Stimulated activated CD8-positive, alpha-beta memory T cell treated with anti-CD3 and anti-CD28 coated beads, Interleukin-7, amount 100 ng/mL, for 48 hours (primary cell): ENCODE measurements at regions not wholly inside any gene's neighbourhood (a gene's known extent, or its start where the extent isn't known, plus 50 kb on each side); places are given as distances from the start of the nearest gene placed in this dataset.
"Not testable (repeated sequence)": the region's sequence is repeated elsewhere in the genome, so short reads cannot be mapped to it uniquely, and the experiment has no call there.

Experiments
- DNase-seq, 2 donors: peaks; one replicate each; pipeline ENCODE4 v3.0.0-alpha.2; 2020; ENCODE audit warnings: low read depth in 1 of 2; ENCODE audit errors: extremely low read depth in 1 of 2

- no peak for DNase-seq
These were observed 1257.5 kb upstream of the ACVR2A start for GRCh38 chr2:146587291-146587713.

- no peak for DNase-seq
These were observed 1260.5 kb upstream of the ACVR2A start for GRCh38 chr2:146584316-146584715.

- DNase-seq: no peak
These were observed 1265.5 kb upstream of the ACVR2A start for GRCh38 chr2:146579147-146579930.

- DNase-seq: no peak
These were observed 1268.3 kb upstream of the ACVR2A start for GRCh38 chr2:146576339-146577111.

- no peak for DNase-seq
These were observed 1272.2 kb upstream of the ACVR2A start for GRCh38 chr2:146572598-146572997.

- no peak for DNase-seq
These were observed 1282.8 kb upstream of the ACVR2A start for GRCh38 chr2:146561996-146562395.

- no peak for DNase-seq
These were observed 1297.6 kb upstream of the ACVR2A start for GRCh38 chr2:146547236-146547635.

- no peak for DNase-seq
These were observed 1300.1 kb upstream of the ACVR2A start for GRCh38 chr2:146544701-146545100.

- no peak for DNase-seq
These were observed 1302.9 kb upstream of the ACVR2A start for GRCh38 chr2:146541896-146542295.

GRCh38 chr2:146540271-146540932, 1304.4 kb upstream of the ACVR2A start:
- DNase-seq: no peak

- DNase-seq: not testable (repeated sequence)
These were observed 1305.1 kb upstream of the ACVR2A start for GRCh38 chr2:146539739-146540138.

GRCh38 chr2:146537477-146537876, 1307.4 kb upstream of the ACVR2A start:
- DNase-seq: no peak

GRCh38 chr2:146532509-146533147, 1312.2 kb upstream of the ACVR2A start:
- no peak for DNase-seq

- DNase-seq: no peak
These were observed 1312.8 kb upstream of the ACVR2A start for GRCh38 chr2:146532009-146532408.

- DNase-seq: no peak
These were observed 1313.9 kb upstream of the ACVR2A start for GRCh38 chr2:146530886-146531285.

- DNase-seq: no peak
These were observed 1317.7 kb upstream of the ACVR2A start for GRCh38 chr2:146527166-146527565.

GRCh38 chr2:146523196-146523595, 1321.6 kb upstream of the ACVR2A start:
- DNase-seq: no peak

- no peak for DNase-seq
These were observed 1338.0 kb upstream of the ACVR2A start for GRCh38 chr2:146506851-146507250.

GRCh38 chr2:146503366-146503765, 1341.5 kb upstream of the ACVR2A start:
- DNase-seq: no peak

- no peak for DNase-seq
These were observed 1348.6 kb upstream of the ACVR2A start for GRCh38 chr2:146496248-146496647.

GRCh38 chr2:146489386-146489785, 1355.4 kb upstream of the ACVR2A start:
- no peak for DNase-seq
